HG02763 (cell line): ENCODE measurements at regions not wholly inside any gene's neighbourhood (a gene's known extent, or its start where the extent isn't known, plus 50 kb on each side); places are given as distances from the start of the nearest gene placed in this dataset.

Experiments used
- ATAC-seq: cut with Tn5 transposase; IDR thresholded peaks from one replicate; pipeline ENCODE4 v1.9.1; 2021; ENCODE audit warnings: mild to moderate bottlenecking, moderate library complexity; ENCODE audit not compliant: unreplicated experiment

GRCh38 chr6:138577151-138577915, 78.0 kb upstream of the NHSL1 start:
- ATAC-seq: no peak

GRCh38 chr6:138580040-138580439, 80.7 kb upstream of the NHSL1 start:
- ATAC-seq: no peak

- no peak for ATAC-seq
Measured at GRCh38 chr6:138580801-138581200, 81.5 kb upstream of the NHSL1 start.

- no peak for ATAC-seq
Measured at GRCh38 chr6:138582573-138582972, 83.3 kb upstream of the NHSL1 start.

- no peak for ATAC-seq
Measured at GRCh38 chr6:138586638-138587037, 87.3 kb upstream of the NHSL1 start.

GRCh38 chr6:138588805-138589434, 89.6 kb upstream of the NHSL1 start:
- peak; percentile 30 for ATAC-seq

- peak; percentile 26 for ATAC-seq
Measured at GRCh38 chr6:138590796-138591709, 91.8 kb upstream of the NHSL1 start.

- ATAC-seq: peak; percentile 37
Measured at GRCh38 chr6:138592749-138593123, 93.4 kb upstream of the NHSL1 start.

GRCh38 chr6:138593124-138593877, 94.0 kb upstream of the NHSL1 start:
- peak; percentile 65 for ATAC-seq

- ATAC-seq: no peak
Measured at GRCh38 chr6:138593909-138594757, 94.8 kb upstream of the NHSL1 start.

- ATAC-seq: no peak
Measured at GRCh38 chr6:138594758-138595140, 95.5 kb upstream of the NHSL1 start.

GRCh38 chr6:138596126-138596525, 96.8 kb upstream of the NHSL1 start:
- no peak for ATAC-seq

- ATAC-seq: no peak
Measured at GRCh38 chr6:138596591-138596990, 97.3 kb upstream of the NHSL1 start.

GRCh38 chr6:138597336-138597735, 98.0 kb upstream of the NHSL1 start:
- no peak for ATAC-seq

- no peak for ATAC-seq
Measured at GRCh38 chr6:138598562-138599173, 99.4 kb upstream of the NHSL1 start.

- no peak for ATAC-seq
Measured at GRCh38 chr6:138600261-138600660, 101.0 kb upstream of the NHSL1 start.

GRCh38 chr6:138600726-138601125, 101.4 kb upstream of the NHSL1 start:
- no peak for ATAC-seq

- ATAC-seq: no peak
Measured at GRCh38 chr6:138601128-138601527, 101.8 kb upstream of the NHSL1 start.

- no peak for ATAC-seq
Measured at GRCh38 chr6:138605958-138606357, 106.7 kb upstream of the NHSL1 start.
